GM12878 (cell line): ENCODE measurements at regions not wholly inside any gene's neighbourhood (a gene's known extent, or its start where the extent isn't known, plus 50 kb on each side); places are given as distances from the start of the nearest gene placed in this dataset.

ENCODE experiments used
- ATAC-seq: fragments of 200-7000 bp; cut with Tn5 transposase; 3 replicates; pipeline ENCODE4 v1.9.1; 2020; ENCODE audit warnings: mild to moderate bottlenecking, moderate library complexity
- BruUV-seq: library from RNA; stranded (reverse); fragments of 400-500 nt; replicated peaks from 2 replicates; lab custom pipeline; 2021; lab: Mats Ljungman, UMichigan
- CTCF ChIA-PET: fragments of 300-600 bp; sonication (Branson Sonifier 250); formaldehyde crosslinking; extraction: SDS; loops from one replicate; lab custom pipeline; 2021; ENCODE audit warnings: inconsistent platforms; lab: Yijun Ruan, JAX
- POLR2A ChIA-PET: fragments of 350-600 bp; formaldehyde crosslinking; extraction: SDS; loops from one replicate; lab custom pipeline; 2021; ENCODE audit warnings: inconsistent platforms; lab: Charles Lee
- RAD21 ChIA-PET: fragments of 300-600 bp; sonication (Branson Sonifier 250); formaldehyde crosslinking; loops from one replicate; lab custom pipeline; 2023; ENCODE audit warnings: antibody characterized with exemption; ENCODE audit not compliant: unreplicated experiment; lab: Charles Lee
- SMC1A ChIA-PET: fragments of 300-600 bp; sonication (Branson Sonifier 250); formaldehyde crosslinking; loops from one replicate; lab custom pipeline; 2023; ENCODE audit not compliant: unreplicated experiment, uncharacterized antibody; lab: Charles Lee
- DNase-seq: peaks from one replicate; pipeline ENCODE4 v3.0.0-alpha.2; 2011; ENCODE audit warnings: low read depth, low spot score
- FAIRE-seq: peaks from 3 replicates; lab custom pipeline; 2011; peaks lifted over from hg19 to GRCh38; lab: Jason Lieb, UNC
- H2AFZ ChIP-seq: 2 replicates; pipeline ENCODE4 v1.6.0; 2011; ENCODE audit warnings: low read depth, low read length, control low read depth; ENCODE audit not compliant: control insufficient read depth
- H3K27ac ChIP-seq: 2 replicates; pipeline ENCODE4 v1.5.1; 2011; ENCODE audit warnings: control low read depth; ENCODE audit not compliant: control insufficient read depth, insufficient read depth
- H3K27me3 ChIP-seq, 2 experiments: replicated peaks in 1 of 2; 2 replicates each; pipeline versions ENCODE4 v1.6.0 to v1.6.1; 2011; ENCODE audit warnings: low read length in 1 of 2; ENCODE audit not compliant: control insufficient read depth in 2 of 2, insufficient read depth in 2 of 2
- H3K36me3 ChIP-seq, 2 experiments: 2 replicates each; pipeline ENCODE4 v1.5.1; 2011; ENCODE audit warnings: low read length in 1 of 2; ENCODE audit not compliant: control insufficient read depth in 2 of 2, insufficient read depth in 2 of 2
- H3K4me1 ChIP-seq: 2 replicates; pipeline ENCODE4 v1.6.1; 2011; ENCODE audit warnings: mild to moderate bottlenecking, low read length, moderate library complexity, mixed read lengths; ENCODE audit not compliant: control insufficient read depth, insufficient read depth
- H3K4me2 ChIP-seq: 2 replicates; pipeline ENCODE4 v1.6.0; 2011; ENCODE audit warnings: control low read depth; ENCODE audit not compliant: control insufficient read depth, insufficient read depth
- H3K4me3 ChIP-seq: fragments of 200-600 bp; sonication (generic); 2 replicates; pipeline ENCODE4 v1.5.1; 2016
- H3K79me2 ChIP-seq: 2 replicates; pipeline ENCODE4 v1.6.0; 2011; ENCODE audit warnings: low read length; ENCODE audit not compliant: control insufficient read depth, insufficient read depth
- H3K9ac ChIP-seq: 2 replicates; pipeline ENCODE4 v1.8.0; 2011; ENCODE audit warnings: low read length, control low read depth, mixed read lengths; ENCODE audit not compliant: control insufficient read depth, insufficient read depth
- H3K9me3 ChIP-seq: replicated peaks from 3 replicates; pipeline ENCODE4 v1.5.1; 2011; ENCODE audit warnings: mild to moderate bottlenecking, low read length; ENCODE audit not compliant: control insufficient read depth, insufficient read depth
- H4K20me1 ChIP-seq: 2 replicates; pipeline ENCODE4 v1.6.0; 2011; ENCODE audit not compliant: control insufficient read depth, insufficient read depth
- CHD1 ChIP-seq: IDR thresholded peaks from 2 replicates; pipeline ENCODE4 v1.6.1; 2012; ENCODE audit warnings: low read depth, low read length, improper control_type of control experiment
- DPF2 ChIP-seq: fragments of 450-650 bp; IDR thresholded peaks from 2 replicates; pipeline ENCODE4 v1.6.1; 2017; ENCODE audit warnings: mild to moderate bottlenecking
- KDM1A ChIP-seq: fragments of 200-600 bp; sonication (generic); IDR thresholded peaks from 2 replicates; pipeline ENCODE4 v1.6.1; 2016; ENCODE audit warnings: borderline replicate concordance
- LARP7 ChIP-seq: fragments of 450-650 bp; IDR thresholded peaks from 2 replicates; pipeline ENCODE4 v1.6.1; 2017; ENCODE audit warnings: mild to moderate bottlenecking
- MLLT1 ChIP-seq: fragments of 450-650 bp; IDR thresholded peaks from 2 replicates; pipeline ENCODE4 v1.6.1; 2016; ENCODE audit warnings: mild to moderate bottlenecking
- NBN ChIP-seq: fragments of 450-650 bp; IDR thresholded peaks from 2 replicates; pipeline ENCODE4 v1.6.1; 2016
- POLR2A ChIP-seq: IDR thresholded peaks from 2 replicates; pipeline ENCODE4 v1.6.1; 2011; ENCODE audit warnings: low read depth, mild to moderate bottlenecking, low read length
- RB1 ChIP-seq: fragments of 450-650 bp; formaldehyde crosslinking; IDR thresholded peaks from 2 replicates; pipeline ENCODE4 v1.6.1; 2017; ENCODE audit warnings: mild to moderate bottlenecking, borderline replicate concordance
- RCOR1 ChIP-seq: conservative IDR thresholded peaks from 2 replicates; pipeline ENCODE4 v1.6.1; 2012; ENCODE audit warnings: low read depth, low read length, improper control_type of control experiment
- RELA ChIP-seq: fragments of 450-650 bp; IDR thresholded peaks from 2 replicates; pipeline ENCODE4 v1.8.0; 2014; ENCODE audit warnings: borderline replicate concordance; ENCODE audit not compliant: partially characterized antibody
- TARDBP ChIP-seq: IDR thresholded peaks from 2 replicates; pipeline ENCODE4 v1.6.1; 2016; ENCODE audit warnings: borderline replicate concordance
- TCF12 ChIP-seq: IDR thresholded peaks from 2 replicates; pipeline ENCODE4 v1.6.1; 2011; ENCODE audit warnings: low read depth, mild to moderate bottlenecking, low read length
- ZZZ3 ChIP-seq: IDR thresholded peaks from 2 replicates; pipeline ENCODE4 v1.6.1; 2011; ENCODE audit warnings: low read depth; ENCODE audit not compliant: control insufficient read depth, insufficient read length
- WGBS: methylation state at CpG from one replicate; pipeline ENCODE4 v1.1.6; 2016; ENCODE audit warnings: low lambda C conversion rate; ENCODE audit not compliant: insufficient replicate concordance, insufficient coverage; ENCODE audit errors: missing lambda C conversion rate; 5-methylcytosine and 5-hydroxymethylcytosine counted together
- in situ Hi-C: fragments of 300-500 bp; cut with MboI; formaldehyde crosslinking; loops from 9 replicates; pipeline ENCODE4 v1.14.3; 2018; ENCODE audit warnings: mixed read lengths
- intact Hi-C: fragments of 100-400 bp; cut with micrococcal nuclease; formaldehyde crosslinking; loops from one replicate; pipeline ENCODE4 v1.14.2; 2022; ENCODE audit not compliant: unreplicated experiment
- TF ChIP-seq, protein P1 (sequence below): fragments of 150-350 bp; IDR thresholded peaks from 2 replicates; pipeline ENCODE4 v1.6.1; 2016; ENCODE audit warnings: low read depth, low read length

- ChIA-PET CTCF (interaction anchor here (1.2 kb wide), 1 partner anchor 32 kb away, joined by 3 read pairs; no protein-coding TSS in a partner anchor), RAD21 (no interaction called here), SMC1A (no interaction called here), POLR2A (no interaction called here)
- DNase-seq: no peak
- no peaks in the 10 kb centered on the region for H3K4me1 ChIP-seq
- H3K36me3 ChIP-seq: no peaks in the 10 kb centered on the region
- in situ Hi-C loops (no loop called here), intact Hi-C loops (no loop called here)
- no peak overlapping the region for H3K9ac ChIP-seq
- H3K27me3 ChIP-seq: peaks cover 2 to 9% of the 10 kb centered on the region in 2 experiments; a peak in 3 of 4 replicates
- no peaks in the 10 kb centered on the region; the same call in 2 of the 3 replicates for H3K9me3 ChIP-seq
- FAIRE-seq: no peak
- H3K4me2 ChIP-seq: no peak overlapping the region
- WGBS: 4% methylated on average over 2 of the region's 2 CpGs
- BruUV-seq: no TSS peak
- no peaks in the 10 kb centered on the region for H4K20me1 ChIP-seq
- H3K27ac ChIP-seq: no peak overlapping the region
- ATAC-seq: no peak
- no peaks in the 10 kb centered on the region for H3K79me2 ChIP-seq
- H2AFZ ChIP-seq: no peak overlapping the region
- H3K4me3 ChIP-seq: no peak overlapping the region
- TF ChIP-seq ZZZ3 (no peak), RELA (no peak), DPF2 (no peak), MLLT1 (no peak), KDM1A (no peak), CHD1 (no peak), LARP7 (no peak), TARDBP (no peak), NBN (no peak), RB1 (no peak), TCF12 (no peak), RCOR1 (no peak), POLR2A (no peak)
- TF ChIP-seq, protein P1, sequence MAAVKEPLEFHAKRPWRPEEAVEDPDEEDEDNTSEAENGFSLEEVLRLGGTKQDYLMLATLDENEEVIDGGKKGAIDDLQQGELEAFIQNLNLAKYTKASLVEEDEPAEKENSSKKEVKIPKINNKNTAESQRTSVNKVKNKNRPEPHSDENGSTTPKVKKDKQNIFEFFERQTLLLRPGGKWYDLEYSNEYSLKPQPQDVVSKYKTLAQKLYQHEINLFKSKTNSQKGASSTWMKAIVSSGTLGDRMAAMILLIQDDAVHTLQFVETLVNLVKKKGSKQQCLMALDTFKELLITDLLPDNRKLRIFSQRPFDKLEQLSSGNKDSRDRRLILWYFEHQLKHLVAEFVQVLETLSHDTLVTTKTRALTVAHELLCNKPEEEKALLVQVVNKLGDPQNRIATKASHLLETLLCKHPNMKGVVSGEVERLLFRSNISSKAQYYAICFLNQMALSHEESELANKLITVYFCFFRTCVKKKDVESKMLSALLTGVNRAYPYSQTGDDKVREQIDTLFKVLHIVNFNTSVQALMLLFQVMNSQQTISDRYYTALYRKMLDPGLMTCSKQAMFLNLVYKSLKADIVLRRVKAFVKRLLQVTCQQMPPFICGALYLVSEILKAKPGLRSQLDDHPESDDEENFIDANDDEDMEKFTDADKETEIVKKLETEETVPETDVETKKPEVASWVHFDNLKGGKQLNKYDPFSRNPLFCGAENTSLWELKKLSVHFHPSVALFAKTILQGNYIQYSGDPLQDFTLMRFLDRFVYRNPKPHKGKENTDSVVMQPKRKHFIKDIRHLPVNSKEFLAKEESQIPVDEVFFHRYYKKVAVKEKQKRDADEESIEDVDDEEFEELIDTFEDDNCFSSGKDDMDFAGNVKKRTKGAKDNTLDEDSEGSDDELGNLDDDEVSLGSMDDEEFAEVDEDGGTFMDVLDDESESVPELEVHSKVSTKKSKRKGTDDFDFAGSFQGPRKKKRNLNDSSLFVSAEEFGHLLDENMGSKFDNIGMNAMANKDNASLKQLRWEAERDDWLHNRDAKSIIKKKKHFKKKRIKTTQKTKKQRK: no peak
These were observed 523.2 kb downstream of the BUD13 start for GRCh38 chr11:116249561-116249960.
